Neural crest cell (in vitro differentiated cells): ENCODE measurements at regions not wholly inside any gene's neighbourhood (a gene's known extent, or its start where the extent isn't known, plus 50 kb on each side); places are given as distances from the start of the nearest gene placed in this dataset.

Source experiments
- DNase-seq: peaks from one replicate; pipeline ENCODE4 v3.0.0; 2021; ENCODE audit warnings: low read depth, mixed read lengths, low spot score
- H3K27ac Mint-ChIP-seq: one replicate; pipeline ENCODE4 v1.8.0; 2021; ENCODE audit warnings: mild to moderate bottlenecking, mixed read lengths; ENCODE audit not compliant: unreplicated experiment
- H3K27me3 Mint-ChIP-seq: 2 replicates; pipeline ENCODE4 v1.8.0; 2021; ENCODE audit warnings: low read depth, mild to moderate bottlenecking, mixed read lengths
- H3K36me3 Mint-ChIP-seq: 2 replicates; pipeline ENCODE4 v1.8.0; 2021; ENCODE audit warnings: low read depth, mild to moderate bottlenecking, mixed read lengths
- H3K4me1 Mint-ChIP-seq: 2 replicates; pipeline ENCODE4 v1.8.0; 2021; ENCODE audit warnings: mixed read lengths
- H3K4me3 Mint-ChIP-seq: one replicate; pipeline ENCODE4 v1.8.0; 2021; ENCODE audit warnings: mild to moderate bottlenecking, mixed read lengths
- H3K9me3 Mint-ChIP-seq: 2 replicates; pipeline ENCODE4 v1.8.0; 2021; ENCODE audit warnings: mixed read lengths
- CTCF ChIP-seq: fragments of 200-600 bp; sonication (generic); conservative IDR thresholded peaks from 2 replicates; pipeline ENCODE4 v1.5.0; 2021; ENCODE audit warnings: antibody characterized with exemption, mild to moderate bottlenecking

GRCh38 chr5:164353155-164353554, 847.7 kb downstream of the MAT2B start:
- no peak overlapping the region for H3K4me3 Mint-ChIP-seq
- H3K36me3 Mint-ChIP-seq = no peaks in the 10 kb centered on the region
- peaks cover 5% of the 10 kb centered on the region for H3K4me1 Mint-ChIP-seq
- no peaks in the 10 kb centered on the region for H3K9me3 Mint-ChIP-seq
- no peak for DNase-seq
- no peak overlapping the region for H3K27ac Mint-ChIP-seq
- no peaks in the 10 kb centered on the region for H3K27me3 Mint-ChIP-seq
- TF ChIP-seq CTCF = no peak

DNA sequence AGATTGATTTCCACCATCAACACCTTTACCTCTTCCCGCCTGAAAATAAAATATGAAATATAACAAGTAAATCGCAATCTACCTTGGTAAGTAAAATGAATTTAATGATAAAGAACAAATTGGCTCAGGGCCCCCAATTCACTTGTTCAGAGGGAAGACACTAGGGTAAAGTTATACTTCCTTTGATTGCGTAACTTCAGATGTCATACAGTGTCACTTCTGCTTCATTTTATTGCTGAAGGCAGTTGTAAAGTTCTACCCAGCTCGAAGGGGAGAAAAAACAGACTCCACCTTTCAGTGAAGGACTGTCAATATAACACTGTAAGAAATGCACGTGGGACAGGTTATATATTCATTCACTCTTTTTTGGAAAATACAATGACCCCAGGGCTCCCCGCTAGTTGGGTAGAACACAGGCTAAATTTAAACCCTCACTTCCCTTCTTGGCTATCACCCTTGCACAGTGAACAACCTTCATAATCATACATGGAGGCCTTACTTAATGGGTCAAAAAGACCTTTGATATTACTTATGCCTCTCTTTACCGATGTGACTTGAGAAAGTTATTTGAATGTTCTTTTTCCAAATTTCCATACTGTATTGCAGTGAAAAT, 848.8 kb downstream of the MAT2B start:
- no peak overlapping the region for H3K4me3 Mint-ChIP-seq
- no peak for DNase-seq
- H3K27me3 Mint-ChIP-seq = no peaks in the 10 kb centered on the region
- peaks cover 5% of the 10 kb centered on the region for H3K4me1 Mint-ChIP-seq
- TF ChIP-seq CTCF = no peak
- H3K36me3 Mint-ChIP-seq = no peaks in the 10 kb centered on the region
- no peaks in the 10 kb centered on the region for H3K9me3 Mint-ChIP-seq
- no peak overlapping the region for H3K27ac Mint-ChIP-seq

DNA sequence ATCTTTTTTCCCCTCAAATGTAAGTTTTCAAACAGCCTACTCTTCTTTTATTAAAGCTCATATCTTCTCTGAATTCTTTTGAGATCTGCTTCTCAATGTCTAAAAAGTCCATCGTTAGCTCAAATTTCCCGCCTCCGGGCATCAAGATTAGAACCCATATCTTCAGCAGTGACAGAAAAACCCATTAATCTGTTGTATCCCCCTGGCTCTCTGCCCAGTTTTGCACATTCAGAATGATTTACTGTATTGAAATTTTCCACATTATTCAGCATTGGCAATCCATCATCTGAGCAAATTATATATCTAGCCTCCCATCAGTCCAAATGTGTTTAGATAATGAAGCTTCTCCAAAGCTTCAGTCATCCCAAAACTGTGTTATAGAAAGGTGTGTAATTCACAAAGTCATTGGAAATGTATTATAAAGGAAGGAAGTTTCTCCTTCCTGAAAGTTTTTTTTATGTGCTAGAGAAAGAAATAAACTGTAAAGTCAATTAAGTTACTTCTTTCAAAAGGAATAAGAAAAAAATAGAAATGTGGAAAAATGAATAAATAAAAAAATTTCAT, 849.9 kb downstream of the MAT2B start:
- Mint-ChIP-seq H3K9me3 (no peaks in the 10 kb centered on the region), H3K27ac (no peak overlapping the region), H3K4me1 (peaks cover 5% of the 10 kb centered on the region)

GRCh38 chr5:164356790-164357189, 851.4 kb downstream of the MAT2B start:
- no peak for TF ChIP-seq CTCF
- H3K4me3 Mint-ChIP-seq = no peak overlapping the region
- DNase-seq = no peak
- H3K9me3 Mint-ChIP-seq = no peaks in the 10 kb centered on the region
- H3K27me3 Mint-ChIP-seq = no peaks in the 10 kb centered on the region
- no peak overlapping the region for H3K27ac Mint-ChIP-seq
- no peaks in the 10 kb centered on the region for H3K36me3 Mint-ChIP-seq
- no peaks in the 10 kb centered on the region for H3K4me1 Mint-ChIP-seq

More for the DNA sequence above, 849.9 kb downstream of the MAT2B start:
- no peak for TF ChIP-seq CTCF
- Mint-ChIP-seq H3K36me3 (no peaks in the 10 kb centered on the region), H3K4me3 (no peak overlapping the region), H3K27me3 (no peaks in the 10 kb centered on the region)
- DNase-seq = no peak

DNA sequence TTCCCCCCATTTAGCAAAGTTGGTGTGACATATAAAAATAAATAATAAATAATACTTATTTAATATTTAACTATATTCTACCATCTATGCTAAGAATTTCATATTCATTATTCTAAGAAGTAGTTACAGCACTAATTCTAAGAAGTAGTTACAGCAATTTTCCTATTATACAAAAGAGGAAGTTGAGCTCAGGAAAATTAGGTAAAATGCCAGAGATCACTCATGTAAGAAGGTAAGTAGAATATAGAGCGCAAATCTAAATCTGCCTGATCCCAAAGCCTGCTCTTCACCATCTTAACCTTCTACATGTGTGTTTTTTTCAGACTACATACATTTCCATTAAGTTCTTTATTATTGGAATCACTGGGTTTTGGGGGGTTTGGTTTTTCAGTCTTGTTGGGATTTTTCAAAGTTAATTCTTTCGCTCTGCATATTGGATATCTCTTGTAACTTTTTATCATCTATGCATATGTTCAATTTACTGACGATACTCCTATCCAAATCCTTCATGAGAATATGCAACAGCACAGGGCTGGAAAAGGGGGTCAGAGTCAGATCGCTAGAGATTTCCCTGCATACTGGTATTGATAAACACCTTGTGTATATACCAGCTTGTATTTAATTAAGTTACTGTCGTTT, 852.1 kb downstream of the MAT2B start:
- Mint-ChIP-seq H3K27ac (no peak overlapping the region), H3K4me1 (no peaks in the 10 kb centered on the region), H3K27me3 (no peaks in the 10 kb centered on the region), H3K4me3 (no peak overlapping the region), H3K36me3 (no peaks in the 10 kb centered on the region), H3K9me3 (no peaks in the 10 kb centered on the region)
- DNase-seq = no peak
- no peak for TF ChIP-seq CTCF
